NK-92 treated with Interleukin-12 subunit alpha and Interleukin-12 subunit beta, amount 100 ng/mL, for 24 hours (cell line): ENCODE measurements at regions not wholly inside any gene's neighbourhood (a gene's known extent, or its start where the extent isn't known, plus 50 kb on each side); places are given as distances from the start of the nearest gene placed in this dataset.

Experiments
- DNase-seq: peaks from one replicate; lab custom pipeline; 2025; lab: John Stamatoyannopoulos, UW

DNA sequence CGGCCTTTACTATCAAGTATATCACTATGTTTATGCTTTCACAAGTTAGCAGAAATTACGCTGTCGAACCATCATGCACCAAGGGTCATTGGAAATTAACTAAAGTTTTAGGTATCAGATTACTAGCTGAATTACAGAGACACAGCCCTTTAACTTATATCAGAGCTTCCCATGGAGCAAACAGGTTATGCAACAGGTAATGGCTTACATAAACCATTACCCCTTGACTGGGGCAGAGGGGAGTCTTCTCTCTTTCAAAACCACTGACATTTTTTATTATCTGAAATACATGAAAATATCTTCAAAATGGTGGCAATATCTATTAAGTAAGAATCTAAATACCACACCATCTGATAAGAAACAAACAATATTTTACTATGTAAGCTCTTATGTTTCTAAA is 1692.9 kb upstream of the SLC10A2 start:
- DNase-seq, result no peak

DNA sequence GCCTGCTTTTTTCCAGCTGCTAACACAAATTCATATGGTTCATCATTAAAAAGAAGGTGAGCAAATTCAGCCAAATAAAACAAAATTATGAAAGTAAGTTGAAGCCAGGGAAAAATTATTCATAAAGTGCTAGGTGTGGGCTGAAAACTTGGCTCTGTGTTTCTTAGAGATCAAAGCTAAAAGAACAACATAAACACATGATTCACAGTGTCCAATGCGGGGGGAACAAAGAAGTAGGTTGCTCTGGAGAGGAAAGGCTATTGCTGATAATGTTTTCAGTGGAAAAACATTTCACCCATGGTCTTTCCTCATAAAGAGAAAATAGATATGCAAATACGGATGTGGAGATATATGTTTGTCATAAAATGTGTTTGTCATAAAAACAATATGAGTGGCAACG is 1691.5 kb upstream of the SLC10A2 start:
- DNase-seq, result no peak

DNA sequence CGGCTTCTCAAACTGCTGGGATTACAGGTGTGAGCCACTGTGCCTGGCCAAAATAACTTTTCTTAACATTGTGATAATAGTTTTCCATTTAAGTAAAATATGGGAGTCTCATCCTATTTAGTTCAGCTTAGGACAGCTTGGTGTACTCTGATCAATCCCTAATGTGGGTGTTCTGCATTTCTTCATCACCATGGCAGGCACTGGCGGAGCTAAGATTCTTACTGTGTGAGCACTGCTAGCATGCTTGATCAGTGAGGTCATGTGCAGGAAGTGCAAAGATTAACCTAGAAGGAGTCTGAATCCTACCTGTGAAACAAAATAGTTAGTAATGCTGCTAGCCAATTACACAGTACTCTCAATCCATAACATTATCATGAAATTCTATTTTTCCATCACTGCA is 1684.2 kb upstream of the SLC10A2 start:
- no peak for DNase-seq

DNA sequence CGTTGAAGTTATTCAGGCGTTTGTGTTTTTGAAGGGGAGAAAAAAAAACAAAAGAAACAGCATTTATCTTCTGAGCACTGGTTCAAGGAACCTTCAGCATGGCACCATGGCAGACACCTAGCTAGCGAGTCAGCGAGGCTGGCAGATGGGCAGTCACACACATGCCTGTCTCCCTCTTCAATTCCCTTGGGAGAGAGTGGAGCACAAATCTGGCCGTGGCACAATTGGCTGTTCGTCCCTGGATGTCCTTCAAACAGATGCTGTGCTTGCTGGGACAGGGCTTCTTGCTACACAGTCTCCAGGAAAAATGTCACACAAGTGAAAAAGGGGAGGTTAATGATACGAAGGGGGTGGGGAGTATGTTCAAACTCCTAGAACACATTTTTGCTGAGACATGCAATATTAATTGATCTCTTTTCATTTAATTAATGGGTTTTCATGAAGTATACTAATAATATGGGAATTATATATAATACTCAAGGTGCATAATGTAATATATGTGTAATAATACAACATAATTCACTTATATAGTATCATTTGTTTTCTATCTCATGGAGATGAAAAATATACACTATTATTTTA is 1674.5 kb upstream of the SLC10A2 start:
- DNase-seq, result no peak

DNA sequence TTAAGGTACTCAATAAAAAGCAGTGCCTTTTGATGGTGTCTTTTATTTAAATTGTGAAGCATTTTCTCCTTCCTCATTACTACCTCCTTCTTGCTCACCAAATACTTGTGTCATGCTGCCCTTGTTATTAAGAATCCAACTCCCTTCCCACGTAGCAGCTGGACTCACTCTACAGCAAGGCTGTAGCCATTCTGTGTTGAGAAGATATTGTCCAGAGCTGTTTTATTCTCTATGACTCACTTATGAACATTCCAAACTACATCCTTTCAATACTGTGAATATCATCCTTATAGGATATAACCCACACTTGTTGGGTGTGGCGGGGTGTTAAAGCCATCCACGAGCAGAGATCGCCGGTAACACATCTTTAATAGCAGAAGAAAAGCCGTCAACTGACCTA is 1671.5 kb upstream of the SLC10A2 start:
- DNase-seq, result no peak

DNA sequence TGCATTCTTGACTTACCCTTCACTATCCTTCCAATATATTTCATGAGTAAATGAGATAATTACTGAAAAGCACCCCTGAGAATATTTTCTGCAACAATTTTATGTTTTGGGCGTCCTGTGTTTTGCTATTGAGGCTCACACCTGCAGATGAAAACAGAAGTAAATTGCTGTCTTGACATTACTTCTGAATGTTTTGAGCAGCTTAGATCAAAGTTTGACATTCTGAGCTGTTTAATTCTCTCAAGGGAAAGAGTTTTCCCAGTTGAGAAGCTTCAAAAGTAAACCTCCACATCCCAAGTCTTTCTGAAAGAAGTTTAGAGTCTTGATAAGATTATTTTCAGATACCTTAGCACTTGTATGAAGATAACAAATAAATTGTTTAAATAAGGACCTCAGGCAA is 1667.2 kb upstream of the SLC10A2 start:
- DNase-seq, result no peak

DNA sequence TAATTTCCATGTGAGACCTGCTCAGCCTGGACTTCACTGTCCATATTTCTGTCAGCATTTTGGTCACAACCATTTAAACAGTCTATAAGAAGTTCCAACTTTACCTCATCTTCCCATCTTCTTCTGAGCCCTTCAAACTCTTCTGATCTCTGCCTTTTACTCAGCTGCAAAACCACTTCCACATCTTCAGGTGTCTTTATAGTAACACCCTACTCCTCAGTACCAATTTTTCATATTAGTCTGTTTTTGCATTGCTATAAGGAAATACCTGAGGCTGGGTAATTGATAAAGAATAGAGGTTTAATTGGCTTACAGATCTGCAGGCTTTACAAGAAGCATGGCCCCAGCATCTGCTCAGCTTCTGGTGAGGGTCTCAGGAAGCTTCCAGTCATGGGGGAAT is 1648.9 kb upstream of the SLC10A2 start:
- no peak for DNase-seq

DNA sequence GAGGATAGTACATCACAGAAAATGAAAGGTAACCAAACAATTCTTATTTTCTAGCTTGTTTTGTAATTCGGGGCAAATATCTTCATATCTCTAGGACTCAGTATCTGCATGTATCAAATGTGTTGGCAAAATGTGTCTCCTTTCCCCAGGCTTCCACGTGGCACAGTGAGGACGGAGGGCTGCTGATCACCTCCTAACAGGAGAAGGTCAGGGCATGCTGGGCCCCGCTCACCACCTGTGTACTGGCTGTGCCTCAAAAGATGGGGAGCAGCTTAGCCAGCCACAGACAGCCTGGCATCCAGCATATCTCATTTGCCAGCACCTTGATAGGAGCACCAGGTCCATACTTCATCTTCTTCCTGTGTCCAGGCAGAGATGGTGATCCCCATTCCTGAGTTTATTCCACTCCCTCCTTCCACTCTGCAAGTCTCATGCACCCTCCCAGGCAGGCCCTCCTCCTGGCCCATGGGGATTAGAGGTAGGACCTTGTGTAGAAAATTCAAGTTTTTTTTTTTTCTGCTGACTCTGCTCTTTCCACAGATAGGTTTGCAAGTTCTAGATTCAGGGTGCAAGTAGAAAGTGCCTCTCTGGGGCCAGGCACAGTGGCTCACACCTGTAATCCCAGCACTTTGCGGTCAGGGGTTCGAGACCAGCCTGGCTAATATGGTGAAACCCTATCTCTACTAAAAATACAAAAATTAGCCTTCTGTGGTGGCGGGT is 1639.0 kb upstream of the SLC10A2 start:
- no peak for DNase-seq

DNA sequence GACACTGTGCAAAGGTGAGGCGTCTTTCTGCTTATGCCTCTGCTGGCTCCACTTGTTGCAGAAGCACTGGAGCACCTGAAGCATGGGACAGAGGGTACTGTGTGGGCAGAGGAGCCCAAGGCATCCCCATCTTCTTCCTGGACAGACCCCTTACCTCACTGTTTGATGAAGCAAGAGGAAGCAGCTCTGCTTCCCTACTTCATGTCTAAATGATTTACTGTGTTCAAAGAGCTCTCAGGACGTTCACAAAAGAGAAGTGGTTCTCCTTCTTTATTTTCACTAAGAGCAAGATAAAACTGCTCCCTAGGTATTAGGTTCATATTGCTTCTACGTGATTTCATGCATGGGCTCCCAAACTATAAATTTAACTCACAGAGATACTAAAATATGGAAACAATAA is 1635.4 kb upstream of the SLC10A2 start:
- DNase-seq, result no peak

DNA sequence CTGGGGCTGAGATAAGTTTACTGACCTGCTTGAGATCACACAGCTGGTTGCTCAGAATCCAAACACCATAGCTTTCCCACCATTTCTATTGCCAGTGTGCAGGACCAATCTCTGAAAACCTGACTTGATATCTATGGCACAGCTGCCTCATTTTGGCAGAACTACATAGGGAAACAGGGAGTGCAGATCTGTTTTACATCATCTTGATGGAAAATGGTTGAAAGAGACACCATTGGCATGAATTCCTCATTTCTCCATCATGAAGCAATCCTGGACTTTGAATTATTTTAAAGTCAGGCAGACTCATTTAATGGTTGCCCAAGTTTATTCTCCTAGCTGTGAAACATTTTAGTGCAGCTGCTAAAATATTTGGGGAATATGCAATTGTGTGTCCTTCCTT is 1628.2 kb upstream of the SLC10A2 start:
- no peak for DNase-seq

DNA sequence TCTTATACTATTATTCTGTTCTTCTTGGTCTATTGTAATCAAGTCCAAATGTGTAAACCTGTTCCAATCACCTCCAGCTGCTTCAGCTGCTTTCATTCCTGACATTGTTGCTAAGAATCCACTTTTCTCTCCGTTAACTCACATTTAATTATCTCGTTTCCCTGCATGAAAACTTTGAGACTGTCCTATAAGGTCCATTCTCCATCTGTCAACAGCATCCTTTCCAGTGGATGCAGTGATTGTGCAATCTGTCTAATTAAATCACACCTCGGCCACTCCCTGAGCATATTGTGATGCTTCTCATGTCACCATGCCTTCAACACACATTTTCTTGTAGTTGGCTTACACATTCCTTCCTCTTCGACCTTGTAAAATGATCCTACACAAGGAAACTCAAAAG is 1626.9 kb upstream of the SLC10A2 start:
- no peak for DNase-seq

DNA sequence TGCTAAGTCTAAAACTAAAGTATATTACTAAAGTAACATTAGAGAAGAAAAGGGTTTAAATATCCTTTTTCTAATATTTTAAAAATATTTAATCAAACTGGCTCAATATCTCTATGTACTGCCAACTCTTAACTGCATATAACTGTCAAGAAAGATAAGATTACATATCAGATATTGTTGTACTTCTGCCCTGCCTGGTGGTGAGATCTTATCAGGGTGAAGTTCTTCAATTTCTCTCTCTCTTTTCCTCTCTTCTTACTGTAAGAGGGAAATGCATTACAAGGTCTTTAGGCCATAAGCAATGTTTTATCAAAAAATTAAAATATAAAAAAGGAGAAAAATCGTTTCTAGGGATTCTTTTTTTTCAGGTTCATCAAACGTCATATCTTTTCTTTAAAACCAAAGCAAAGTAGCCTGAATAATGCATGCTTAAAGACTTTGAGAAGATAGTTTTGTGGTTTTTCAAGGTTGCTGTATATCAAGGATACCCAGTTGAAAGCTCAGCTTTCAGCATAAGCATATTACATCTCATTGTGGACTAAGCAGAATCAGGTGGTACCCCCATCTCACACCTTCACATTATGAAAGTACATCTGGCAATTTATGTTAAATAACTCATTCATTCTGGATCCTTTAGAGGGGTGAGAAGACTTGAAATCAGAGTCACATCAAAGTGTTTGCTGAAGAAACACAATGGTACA is 1625.7 kb upstream of the SLC10A2 start:
- no peak for DNase-seq

DNA sequence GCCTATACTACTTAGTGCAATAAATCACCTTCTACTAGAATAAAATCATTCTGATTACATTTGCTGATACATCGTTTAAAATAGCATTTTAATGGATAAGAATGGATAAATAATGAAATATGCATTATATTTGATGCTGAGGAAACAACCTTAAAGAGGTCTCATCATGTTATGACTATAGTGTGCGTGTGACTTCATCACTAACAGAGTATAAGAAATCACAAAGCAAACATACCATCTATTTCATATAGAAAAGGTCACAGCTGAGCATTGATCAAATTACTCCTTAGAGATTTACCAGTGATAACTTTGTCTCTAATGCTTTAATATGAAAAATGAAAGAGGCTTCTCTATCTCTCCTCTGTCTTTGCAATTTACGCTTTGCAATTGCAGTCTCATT is 1620.3 kb upstream of the SLC10A2 start:
- DNase-seq, result no peak

DNA sequence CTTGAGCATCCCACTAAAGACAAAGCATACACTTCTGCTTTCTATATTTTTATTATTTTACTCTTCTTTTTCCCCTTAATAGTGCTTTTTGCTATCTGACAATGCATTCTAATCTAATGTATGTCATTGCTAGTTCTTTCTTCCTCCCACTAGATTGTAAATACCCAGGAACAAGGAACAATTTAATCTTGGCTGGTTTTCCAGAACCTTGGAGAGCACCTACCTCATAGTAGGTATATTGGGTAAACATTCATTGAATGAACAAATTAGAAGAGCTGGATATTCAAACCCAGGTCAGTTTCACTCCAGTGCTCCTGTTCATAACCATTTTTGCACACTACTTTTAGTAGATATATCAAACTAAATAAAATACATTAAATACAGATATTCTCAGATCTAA is 1617.6 kb upstream of the SLC10A2 start:
- DNase-seq, result no peak

DNA sequence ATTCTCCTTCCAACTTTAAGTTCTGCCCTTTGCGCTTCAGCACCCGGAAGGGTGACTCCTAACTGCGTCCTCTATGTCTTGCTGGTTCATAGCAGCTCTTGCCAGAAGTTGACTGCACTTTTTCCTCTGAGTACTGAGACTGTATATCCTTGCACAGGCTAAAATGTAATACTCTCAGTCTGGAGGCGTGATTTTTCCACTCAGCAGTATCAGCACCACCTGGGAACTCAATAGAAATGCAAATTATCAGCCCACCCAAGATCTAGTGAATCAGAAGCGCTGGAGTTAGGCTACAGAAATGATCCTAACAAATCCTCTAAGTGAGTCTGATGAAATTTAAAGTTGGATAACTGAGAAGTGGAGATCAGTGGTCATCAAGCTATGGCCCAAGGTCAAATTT is 1611.9 kb upstream of the SLC10A2 start:
- no peak for DNase-seq

DNA sequence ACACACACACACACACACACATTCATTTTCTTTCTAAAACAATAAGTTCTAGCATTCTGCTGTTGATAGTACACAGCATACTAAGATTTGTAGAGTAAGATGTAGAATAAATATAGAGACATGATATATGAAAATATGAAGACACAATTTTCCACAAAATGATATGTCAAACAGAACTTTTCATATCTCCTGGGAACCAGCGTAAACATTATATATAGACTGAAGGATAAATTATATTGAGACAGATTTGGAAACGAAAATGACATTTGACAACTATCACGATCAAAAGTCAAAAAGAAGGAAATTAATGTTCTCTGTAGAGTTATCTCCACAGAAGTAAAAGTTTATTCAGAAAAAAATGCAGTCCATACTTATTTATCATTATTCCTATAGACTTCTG is 1605.7 kb upstream of the SLC10A2 start:
- DNase-seq, result no peak

DNA sequence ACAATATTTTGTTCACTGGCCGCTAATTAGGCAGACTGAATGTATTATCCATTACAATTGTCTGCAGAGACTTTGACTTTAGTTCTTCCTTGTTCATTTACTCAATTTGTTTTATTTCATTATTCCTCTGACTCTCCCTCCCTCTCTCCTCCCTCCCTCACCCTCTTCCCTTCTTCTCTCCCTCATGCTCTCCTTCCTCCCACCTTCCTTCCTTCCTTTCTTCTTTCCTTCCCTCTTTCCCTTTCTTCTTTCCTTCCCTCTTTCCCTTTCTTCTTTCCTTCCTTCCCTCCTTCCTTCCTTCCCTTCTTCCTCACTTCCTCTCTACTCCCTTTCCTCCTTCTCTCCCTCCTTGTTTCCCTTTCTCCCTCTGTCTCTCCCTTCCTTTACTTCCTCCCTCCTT is 1591.0 kb upstream of the SLC10A2 start:
- no peak for DNase-seq

DNA sequence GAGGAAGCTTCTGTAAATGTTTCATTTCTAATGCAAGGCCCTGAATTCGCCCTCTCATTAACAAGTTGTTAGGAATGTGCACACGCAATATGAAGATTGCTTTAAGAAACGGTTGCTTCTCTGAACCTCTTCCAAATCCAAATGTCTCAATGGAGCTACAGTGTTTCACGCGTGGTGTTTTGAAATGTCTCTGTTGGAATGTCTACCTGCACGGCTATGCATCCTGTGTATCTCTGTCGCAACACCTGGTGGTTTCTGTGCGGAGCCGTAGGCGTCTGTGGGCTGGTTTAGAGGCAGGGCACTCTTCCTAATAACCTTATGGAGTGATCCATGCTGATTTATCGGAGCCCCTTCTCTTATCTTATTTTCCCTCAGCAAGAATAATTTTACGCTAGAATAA is 1584.2 kb upstream of the SLC10A2 start:
- DNase-seq, result no peak

DNA sequence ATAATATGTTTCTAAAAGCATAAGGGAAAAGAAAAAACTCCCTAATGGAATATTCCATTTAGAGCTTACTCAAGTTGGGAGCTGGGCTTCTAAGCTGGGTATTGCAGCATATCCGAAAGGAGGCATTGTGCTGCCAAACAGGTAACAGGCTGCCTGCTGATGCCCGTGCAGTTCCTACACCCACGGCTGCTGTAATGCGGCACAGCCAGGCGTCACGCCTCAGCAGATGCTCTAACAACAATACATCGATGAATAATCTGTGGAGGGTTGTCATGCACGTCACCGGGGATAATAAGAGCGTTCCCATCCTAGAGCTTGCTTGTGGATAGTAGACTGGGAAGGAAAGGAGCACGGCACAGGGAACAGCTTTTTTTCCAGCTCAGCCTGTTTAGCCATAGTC is 1582.1 kb upstream of the SLC10A2 start:
- no peak for DNase-seq

DNA sequence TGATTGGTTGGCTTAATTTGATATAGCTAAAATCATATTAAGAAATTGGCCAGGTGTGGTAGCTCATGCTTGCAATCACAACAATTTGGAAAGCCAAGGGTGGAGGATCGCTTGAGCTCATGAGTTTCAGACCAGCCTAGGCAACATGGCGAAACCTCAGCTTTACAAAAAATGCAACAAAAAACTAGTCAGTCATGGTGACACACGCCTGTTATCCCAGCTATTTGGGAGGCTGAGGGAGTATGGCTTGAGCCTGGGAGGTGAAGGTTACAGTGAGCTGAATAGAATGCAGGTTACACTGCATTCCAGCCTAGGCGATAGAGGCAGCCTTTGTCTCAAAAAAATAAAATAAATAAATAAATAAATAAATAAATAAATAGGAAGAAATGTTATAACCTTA is 1579.6 kb upstream of the SLC10A2 start:
- DNase-seq, result no peak

DNA sequence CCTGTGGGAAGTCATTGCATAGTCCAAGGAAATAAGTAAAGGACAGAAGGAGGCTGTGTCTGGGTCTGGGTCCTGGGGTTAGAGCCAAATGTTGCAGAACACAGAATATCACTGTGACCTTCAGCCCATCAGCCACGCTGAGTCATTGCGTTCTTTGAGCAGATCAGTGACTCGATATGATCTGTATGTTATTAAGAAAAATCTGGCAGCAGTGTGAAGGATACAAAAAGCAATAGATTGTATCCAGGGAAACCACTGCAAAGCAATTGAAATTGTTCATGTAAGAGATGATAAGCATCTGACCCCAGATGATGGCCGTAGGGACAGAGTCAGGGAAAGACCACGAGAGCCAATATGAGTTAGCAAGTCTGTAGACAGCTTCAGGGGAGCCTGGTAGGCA is 1575.1 kb upstream of the SLC10A2 start:
- no peak for DNase-seq

DNA sequence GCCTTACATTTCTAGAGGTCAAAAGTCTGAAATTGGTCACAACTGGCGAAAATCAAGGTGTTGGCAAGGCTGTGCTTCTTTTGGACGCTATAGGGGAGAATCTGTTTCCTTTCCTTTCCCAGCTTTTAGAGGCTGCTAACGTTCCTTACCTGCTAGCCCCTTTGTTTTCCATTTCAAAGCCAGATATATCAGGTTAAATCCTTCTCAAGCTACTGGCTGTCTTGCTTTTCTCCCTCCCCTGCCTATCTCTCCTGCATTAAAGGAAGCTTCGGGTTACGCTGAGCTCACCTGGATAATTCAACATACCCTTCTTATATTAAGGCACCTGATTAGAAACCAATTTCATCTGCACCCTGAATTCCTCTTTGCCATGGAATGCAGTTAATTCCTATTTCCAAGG is 1569.7 kb upstream of the SLC10A2 start:
- no peak for DNase-seq

DNA sequence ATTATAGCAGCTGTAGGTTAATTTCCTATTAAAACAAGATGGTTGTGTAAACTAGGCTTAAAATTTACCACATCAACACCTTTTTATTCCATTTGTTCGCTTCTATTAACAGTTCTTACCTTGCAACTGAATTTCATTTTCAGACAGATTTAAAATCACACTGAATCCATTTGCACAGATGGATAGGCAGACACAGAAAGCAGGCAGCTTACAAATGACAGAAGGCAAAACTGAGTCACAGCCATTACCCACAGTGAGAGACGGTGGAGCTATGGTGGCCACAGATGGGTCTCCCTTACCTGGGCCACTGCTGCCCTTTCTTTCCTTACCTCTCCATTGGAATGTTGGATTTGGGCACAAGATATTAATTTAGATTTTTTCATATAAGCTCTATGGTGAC is 1567.8 kb upstream of the SLC10A2 start:
- no peak for DNase-seq

DNA sequence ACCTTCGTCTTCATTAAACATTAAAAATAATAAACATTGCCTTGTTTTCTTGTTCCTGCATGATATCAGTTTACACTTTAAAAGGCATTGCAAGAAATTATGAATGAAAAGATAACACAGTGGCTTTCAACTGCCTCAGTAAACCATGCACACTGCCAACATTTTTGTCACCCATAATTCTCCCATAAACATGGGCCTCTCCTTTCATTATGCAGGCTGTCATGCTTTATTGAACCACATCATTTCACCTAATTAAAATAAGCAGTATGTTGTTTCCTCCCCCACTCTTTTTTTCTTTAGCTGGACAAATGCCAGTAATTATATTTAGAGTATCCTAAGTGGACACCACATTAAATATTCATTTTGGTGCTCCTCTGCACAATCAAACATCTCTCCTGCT is 1566.5 kb upstream of the SLC10A2 start:
- no peak for DNase-seq
